HCT116 (cell line): ENCODE measurements at regions not wholly inside any gene's neighbourhood (a gene's known extent, or its start where the extent isn't known, plus 50 kb on each side); places are given as distances from the start of the nearest gene placed in this dataset.

Source experiments
- ATAC-seq: fragments of 200-7000 bp; cut with Tn5 transposase; 2 replicates; pipeline ENCODE4 v1.9.1; 2020; ENCODE audit warnings: mild to moderate bottlenecking, moderate library complexity
- BruUV-seq: library from RNA; stranded (reverse); fragments of 400-500 nt; replicated peaks from 2 replicates; lab custom pipeline; 2021; lab: Mats Ljungman, UMichigan
- CTCF ChIA-PET: fragments of 300-600 bp; sonication (Branson Sonifier 250); formaldehyde crosslinking; loops from one replicate; lab custom pipeline; 2021; ENCODE audit warnings: antibody characterized with exemption; lab: Charles Lee
- POLR2A ChIA-PET: fragments of 300-600, 350-600 bp; sonication (Branson Sonifier 250); formaldehyde crosslinking; loops from one replicate; lab custom pipeline; 2021; ENCODE audit warnings: antibody characterized with exemption; lab: Charles Lee
- RAD21 ChIA-PET, 2 experiments: fragments of 300-600 bp; sonication (Branson Sonifier 250); formaldehyde crosslinking; loops; one replicate each; lab custom pipeline; 2023; ENCODE audit warnings: low total read pairs in 2 of 2; ENCODE audit not compliant: uncharacterized antibody in 2 of 2, unreplicated experiment in 2 of 2, low non-redundant PET in 1 of 2; lab: Charles Lee
- DNase-seq: peaks from one replicate; pipeline ENCODE4 v3.0.0-alpha.2; 2010; ENCODE audit warnings: low read depth, low spot score
- H2AFZ ChIP-seq: fragments of 200-600 bp; shearing (Covaris generic), sonication (generic); 2 replicates; pipeline ENCODE4 v1.6.1; 2017; ENCODE audit warnings: low read depth, mixed run types, mixed read lengths, antibody characterized with exemption, low read length; ENCODE audit not compliant: poor library complexity, severe bottlenecking
- H3K27ac ChIP-seq: 2 replicates; pipeline ENCODE4 v1.5.1; 2012; ENCODE audit warnings: low read depth, low read length
- H3K27me3 ChIP-seq: fragments of 200-600 bp; sonication (generic); 2 replicates; pipeline ENCODE4 v1.6.1; 2016; ENCODE audit warnings: mixed run types, low read length, mixed read lengths; ENCODE audit not compliant: insufficient read depth
- H3K36me3 ChIP-seq, 2 experiments: fragments of 200-500 bp in 1 of 2; fragments of 200-600 bp in 1 of 2; sonication (Bioruptor generic) in 1 of 2; sonication (generic) in 1 of 2; 2 replicates each; pipeline versions ENCODE4 v1.5.1 to v1.6.1; 2014 to 2016; ENCODE audit warnings: low read length in 2 of 2, inconsistent platforms in 1 of 2, mixed read lengths in 1 of 2, mixed run types in 1 of 2; ENCODE audit not compliant: insufficient read depth in 2 of 2, control insufficient read depth in 1 of 2
- H3K4me1 ChIP-seq, 2 experiments: fragments of 200-600 bp in 1 of 2; sonication (generic) in 1 of 2; 2 replicates each; pipeline versions ENCODE4 v1.5.1 to v1.6.1; 2012 to 2017; ENCODE audit warnings: low read length in 2 of 2, inconsistent platforms in 1 of 2, mild to moderate bottlenecking in 1 of 2, mixed read lengths in 1 of 2, mixed run types in 1 of 2, moderate library complexity in 1 of 2; ENCODE audit not compliant: insufficient read depth in 2 of 2, control insufficient read depth in 1 of 2
- H3K4me2 ChIP-seq: fragments of 200-600 bp; sonication (generic); 2 replicates; pipeline ENCODE4 v1.6.1; 2017; ENCODE audit warnings: mixed run types, low read length, mixed read lengths
- H3K4me3 ChIP-seq, 2 experiments: fragments of 200-600 bp in 1 of 2; sonication (generic) in 1 of 2; replicated peaks in 1 of 2; 2 replicates each; pipeline ENCODE4 v1.5.1; 2011 to 2016; ENCODE audit warnings: low read length in 2 of 2, control low read depth in 1 of 2, low read depth in 1 of 2, mild to moderate bottlenecking in 1 of 2, mixed read lengths in 1 of 2, mixed run types in 1 of 2
- H3K79me2 ChIP-seq: fragments of 200-600 bp; sonication (generic); 2 replicates; pipeline ENCODE4 v1.6.1; 2017; ENCODE audit warnings: mild to moderate bottlenecking, mixed run types, low read length, moderate library complexity, mixed read lengths; ENCODE audit not compliant: insufficient read depth
- H3K9ac ChIP-seq: fragments of 200-600 bp; sonication (generic); 2 replicates; pipeline ENCODE4 v1.6.1; 2016; ENCODE audit warnings: low read length, mixed read lengths
- H3K9me2 ChIP-seq: fragments of 200-600 bp; sonication (generic), shearing (Covaris generic); 2 replicates; pipeline ENCODE4 v1.6.1; 2017; ENCODE audit warnings: mixed run types, mild to moderate bottlenecking, moderate library complexity; ENCODE audit not compliant: insufficient read depth
- H3K9me3 ChIP-seq, 2 experiments: fragments of 200-500 bp in 1 of 2; fragments of 200-600 bp in 1 of 2; sonication (Bioruptor generic) in 1 of 2; sonication (generic) in 1 of 2; 2 replicates each; pipeline ENCODE4 v1.6.1; 2014 to 2017; ENCODE audit warnings: low read length in 2 of 2, mixed read lengths in 2 of 2, inconsistent platforms in 1 of 2, low read depth in 1 of 2, mild to moderate bottlenecking in 1 of 2, mixed run types in 1 of 2, moderate library complexity in 1 of 2; ENCODE audit not compliant: control insufficient read depth in 1 of 2, insufficient read depth in 1 of 2
- H4K20me1 ChIP-seq: fragments of 200-600 bp; sonication (generic), shearing (Covaris generic); 2 replicates; pipeline ENCODE4 v1.6.1; 2017; ENCODE audit warnings: mixed run types, mild to moderate bottlenecking, moderate library complexity; ENCODE audit not compliant: insufficient read depth
- ELF1 ChIP-seq: IDR thresholded peaks from 2 replicates; pipeline ENCODE4 v1.6.1; 2012; ENCODE audit warnings: low read depth, borderline replicate concordance
- FOSL1 ChIP-seq: IDR thresholded peaks from 2 replicates; pipeline ENCODE4 v1.6.1; 2012; ENCODE audit warnings: low read depth
- POLR2A ChIP-seq: IDR thresholded peaks from 2 replicates; pipeline ENCODE4 v1.7.0; 2011; ENCODE audit warnings: borderline replicate concordance; ENCODE audit not compliant: insufficient read depth, insufficient read length; ENCODE audit errors: extremely low read depth
- SIN3A ChIP-seq: IDR thresholded peaks from 2 replicates; pipeline ENCODE4 v1.6.1; 2012; ENCODE audit warnings: low read depth
- SP1 ChIP-seq: IDR thresholded peaks from 2 replicates; pipeline ENCODE4 v1.6.1; 2012; ENCODE audit warnings: low read depth
- SRF ChIP-seq: IDR thresholded peaks from 2 replicates; pipeline ENCODE4 v1.6.1; 2012; ENCODE audit warnings: low read depth
- YY1 ChIP-seq: IDR thresholded peaks from 2 replicates; pipeline ENCODE4 v1.6.1; 2011; ENCODE audit warnings: low read length, low read depth, moderate library complexity, mild to moderate bottlenecking; ENCODE audit not compliant: insufficient replicate concordance; ENCODE audit errors: extremely low read depth
- ZBTB33 ChIP-seq: IDR thresholded peaks from 2 replicates; pipeline ENCODE4 v1.6.1; 2011; ENCODE audit warnings: mild to moderate bottlenecking, low read length, moderate library complexity; ENCODE audit not compliant: insufficient replicate concordance; ENCODE audit errors: extremely low read depth
- intact Hi-C: fragments of 100-400 bp; cut with micrococcal nuclease; formaldehyde crosslinking; loops from 2 replicates; pipeline ENCODE4 v1.10.0; 2022
- TF ChIP-seq, protein P1 (sequence below): IDR thresholded peaks from 2 replicates; pipeline ENCODE4 v1.6.1; 2012; ENCODE audit warnings: low read depth
- TF ChIP-seq, protein P2 (sequence below): IDR thresholded peaks from 2 replicates; pipeline ENCODE4 v1.6.1; 2012

DNA sequence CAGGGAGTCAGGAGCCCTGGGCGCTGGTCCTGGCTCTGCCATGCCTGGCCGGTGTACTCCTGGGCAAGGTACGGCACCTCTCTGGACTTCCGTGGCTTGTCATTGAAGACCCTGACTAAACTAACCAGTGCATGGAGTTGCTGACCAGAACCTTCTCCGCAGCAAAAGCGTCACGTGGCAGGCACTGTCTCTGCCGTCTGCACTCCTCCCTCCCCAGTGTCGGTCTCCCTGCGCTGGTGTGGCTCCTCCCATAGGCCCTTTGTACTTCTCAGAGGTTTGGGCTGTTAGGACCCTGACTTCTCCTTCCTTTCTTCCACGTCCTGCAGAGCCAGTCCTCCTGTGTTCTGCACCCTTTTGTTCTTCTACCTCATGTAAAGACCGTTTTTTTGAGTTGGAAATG, 100.6 kb upstream of the CREB5 start:
- ChIA-PET POLR2A (no interaction called here), RAD21 (no interaction called here)
- ATAC-seq (no peak), DNase-seq (no peak)
- no peak overlapping the region for H3K4me3 ChIP-seq
- no peaks in the 10 kb centered on the region for H3K79me2 ChIP-seq
- H3K27me3 ChIP-seq = peaks cover 65% of the 10 kb centered on the region
- no peak overlapping the region for H3K4me2 ChIP-seq
- H3K4me1 ChIP-seq = no peaks in the 10 kb centered on the region
- intact Hi-C loops = no loop called here
- no TSS peak for BruUV-seq
- TF ChIP-seq, protein P1, sequence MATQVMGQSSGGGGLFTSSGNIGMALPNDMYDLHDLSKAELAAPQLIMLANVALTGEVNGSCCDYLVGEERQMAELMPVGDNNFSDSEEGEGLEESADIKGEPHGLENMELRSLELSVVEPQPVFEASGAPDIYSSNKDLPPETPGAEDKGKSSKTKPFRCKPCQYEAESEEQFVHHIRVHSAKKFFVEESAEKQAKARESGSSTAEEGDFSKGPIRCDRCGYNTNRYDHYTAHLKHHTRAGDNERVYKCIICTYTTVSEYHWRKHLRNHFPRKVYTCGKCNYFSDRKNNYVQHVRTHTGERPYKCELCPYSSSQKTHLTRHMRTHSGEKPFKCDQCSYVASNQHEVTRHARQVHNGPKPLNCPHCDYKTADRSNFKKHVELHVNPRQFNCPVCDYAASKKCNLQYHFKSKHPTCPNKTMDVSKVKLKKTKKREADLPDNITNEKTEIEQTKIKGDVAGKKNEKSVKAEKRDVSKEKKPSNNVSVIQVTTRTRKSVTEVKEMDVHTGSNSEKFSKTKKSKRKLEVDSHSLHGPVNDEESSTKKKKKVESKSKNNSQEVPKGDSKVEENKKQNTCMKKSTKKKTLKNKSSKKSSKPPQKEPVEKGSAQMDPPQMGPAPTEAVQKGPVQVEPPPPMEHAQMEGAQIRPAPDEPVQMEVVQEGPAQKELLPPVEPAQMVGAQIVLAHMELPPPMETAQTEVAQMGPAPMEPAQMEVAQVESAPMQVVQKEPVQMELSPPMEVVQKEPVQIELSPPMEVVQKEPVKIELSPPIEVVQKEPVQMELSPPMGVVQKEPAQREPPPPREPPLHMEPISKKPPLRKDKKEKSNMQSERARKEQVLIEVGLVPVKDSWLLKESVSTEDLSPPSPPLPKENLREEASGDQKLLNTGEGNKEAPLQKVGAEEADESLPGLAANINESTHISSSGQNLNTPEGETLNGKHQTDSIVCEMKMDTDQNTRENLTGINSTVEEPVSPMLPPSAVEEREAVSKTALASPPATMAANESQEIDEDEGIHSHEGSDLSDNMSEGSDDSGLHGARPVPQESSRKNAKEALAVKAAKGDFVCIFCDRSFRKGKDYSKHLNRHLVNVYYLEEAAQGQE = no peak
- TF ChIP-seq YY1 (no peak), ELF1 (no peak), SIN3A (no peak), FOSL1 (no peak)
- TF ChIP-seq, all 23 proteins: peak for 0
- no peak overlapping the region for H3K27ac ChIP-seq
- no peaks in the 10 kb centered on the region for H3K36me3 ChIP-seq
- no peak overlapping the region for H3K9ac ChIP-seq
- no peak overlapping the region for H2AFZ ChIP-seq
- H4K20me1 ChIP-seq = no peaks in the 10 kb centered on the region
- CTCF ChIA-PET = interaction anchor here (1.1 kb wide), 1 partner anchor 14 kb away, joined by 3 read pairs; no protein-coding TSS in a partner anchor
- H3K9me3 ChIP-seq = no peaks in the 10 kb centered on the region
- no peaks in the 10 kb centered on the region for H3K9me2 ChIP-seq

- ATAC-seq = no peak
- intact Hi-C loops = no loop called here
- CTCF ChIA-PET = no interaction called here
Observed at GRCh38 chr7:28312948-28313347, 99.4 kb upstream of the CREB5 start.

More at GRCh38 chr7:28312948-28313347, 99.4 kb upstream of the CREB5 start:
- Histone ChIP-seq H3K9me2 (no peaks in the 10 kb centered on the region), H3K36me3 (no peaks in the 10 kb centered on the region), H3K4me1 (no peaks in the 10 kb centered on the region), H4K20me1 (no peaks in the 10 kb centered on the region), H3K9me3 (no peaks in the 10 kb centered on the region), H3K27me3 (peaks cover 65% of the 10 kb centered on the region), H3K79me2 (no peaks in the 10 kb centered on the region), H2AFZ (no peak overlapping the region), H3K27ac (no peak overlapping the region), H3K4me2 (no peak overlapping the region), H3K4me3 (no peak overlapping the region), H3K9ac (no peak overlapping the region)
- DNase-seq = no peak
- no TSS peak for BruUV-seq
- ChIA-PET RAD21 (no interaction called here), POLR2A (no interaction called here)
- TF ChIP-seq POLR2A (no peak), SRF (no peak), SP1 (no peak), ZBTB33 (no peak)
- TF ChIP-seq, protein P2, sequence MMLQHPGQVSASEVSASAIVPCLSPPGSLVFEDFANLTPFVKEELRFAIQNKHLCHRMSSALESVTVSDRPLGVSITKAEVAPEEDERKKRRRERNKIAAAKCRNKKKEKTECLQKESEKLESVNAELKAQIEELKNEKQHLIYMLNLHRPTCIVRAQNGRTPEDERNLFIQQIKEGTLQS = no peak
- TF ChIP-seq, protein P1 = no peak
